ENCODE measurements at regions not wholly inside any gene's neighbourhood (a gene's known extent, or its start where the extent isn't known, plus 50 kb on each side); places are given as distances from the start of the nearest gene placed in this dataset.
"Not testable (repeated sequence)": the region's sequence is repeated elsewhere in the genome, so short reads cannot be mapped to it uniquely, and the experiment has no call there.

- DNase-seq = not testable (repeated sequence)
These were observed 106.6 kb upstream of the TERB2 start for GRCh38 chr15:44849701-44850403.

DNA sequence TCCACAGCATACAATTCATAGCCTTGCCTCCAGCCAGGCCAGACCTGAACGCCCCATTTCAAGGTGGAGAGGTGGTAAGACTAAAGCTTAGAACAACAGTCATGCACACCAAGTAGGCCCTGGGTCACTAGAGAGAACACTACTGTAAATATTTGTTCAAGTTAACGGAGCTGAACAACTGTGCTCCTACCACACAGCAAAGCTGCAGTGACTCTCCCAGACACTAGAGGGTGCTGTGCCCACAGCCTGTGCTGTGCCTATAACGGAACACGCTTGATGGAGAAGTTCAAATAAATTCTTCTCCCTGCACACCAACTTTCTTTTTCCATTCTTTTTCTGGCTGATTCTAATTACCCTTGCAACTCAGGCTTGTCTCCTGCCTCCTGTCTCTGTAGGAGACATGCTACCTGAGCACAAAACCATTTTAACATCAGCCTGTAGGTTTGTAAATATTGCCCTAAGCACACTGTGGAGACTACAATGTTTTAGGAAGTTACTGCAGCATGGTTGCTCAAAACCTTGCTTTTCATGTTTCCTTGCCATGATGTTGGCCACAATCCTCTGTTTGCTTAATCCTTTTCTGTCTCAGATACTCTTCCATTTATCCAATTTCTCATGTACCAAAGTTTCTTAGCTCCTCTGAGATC lies 103.1 kb upstream of the TERB2 start:
- peak in 1 of 2 experiments; percentile 53 for DNase-seq

- not testable (repeated sequence) for DNase-seq
These were observed 101.8 kb upstream of the TERB2 start for GRCh38 chr15:44854696-44855095.

DNA sequence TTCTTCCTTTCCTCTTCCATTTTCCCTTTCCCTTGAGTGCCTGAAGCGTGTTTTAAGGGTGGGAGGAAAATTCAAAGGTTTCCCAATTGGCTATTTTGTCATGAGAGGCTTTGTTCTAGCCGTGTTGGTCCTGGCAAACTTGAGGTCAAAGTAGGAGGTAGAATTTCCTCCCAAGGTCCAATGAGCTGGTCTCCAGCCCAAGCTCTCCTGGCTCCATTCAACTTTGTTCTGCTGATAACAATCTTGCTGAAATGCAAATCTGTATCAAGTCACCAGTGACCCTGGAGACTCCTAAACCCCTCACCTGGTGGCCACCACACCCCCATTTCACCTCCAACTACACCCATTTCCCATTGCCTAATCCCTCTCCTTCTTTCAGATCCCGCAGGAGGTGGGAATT lies 100.2 kb upstream of the TERB2 start:
- DNase-seq = not testable (repeated sequence)

DNA sequence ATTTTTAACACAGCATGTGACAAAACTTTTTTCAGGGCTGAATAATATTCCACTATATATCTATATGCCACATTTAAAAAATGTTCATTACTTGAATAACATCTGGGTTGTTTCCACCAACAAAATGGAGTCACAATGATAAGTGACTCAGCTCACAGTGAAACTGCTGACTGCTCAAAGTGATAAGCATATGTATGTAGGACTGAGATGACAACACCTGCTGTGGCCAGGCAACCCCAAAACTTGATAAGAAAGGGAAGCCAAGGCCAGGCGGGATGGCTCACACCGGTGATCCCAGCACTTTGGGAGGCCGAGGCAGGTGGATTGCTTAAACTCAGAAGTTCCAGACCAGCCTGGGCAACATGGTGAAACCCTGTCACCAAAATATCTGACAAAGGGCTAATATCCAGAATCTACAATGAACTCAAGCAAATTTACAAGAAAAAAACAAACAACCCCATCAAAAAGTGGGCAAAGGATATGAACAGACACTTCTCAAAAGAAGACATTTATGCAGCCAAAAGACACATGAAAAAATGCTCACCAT lies 99.2 kb upstream of the TERB2 start:
- not testable (repeated sequence) for DNase-seq

DNA sequence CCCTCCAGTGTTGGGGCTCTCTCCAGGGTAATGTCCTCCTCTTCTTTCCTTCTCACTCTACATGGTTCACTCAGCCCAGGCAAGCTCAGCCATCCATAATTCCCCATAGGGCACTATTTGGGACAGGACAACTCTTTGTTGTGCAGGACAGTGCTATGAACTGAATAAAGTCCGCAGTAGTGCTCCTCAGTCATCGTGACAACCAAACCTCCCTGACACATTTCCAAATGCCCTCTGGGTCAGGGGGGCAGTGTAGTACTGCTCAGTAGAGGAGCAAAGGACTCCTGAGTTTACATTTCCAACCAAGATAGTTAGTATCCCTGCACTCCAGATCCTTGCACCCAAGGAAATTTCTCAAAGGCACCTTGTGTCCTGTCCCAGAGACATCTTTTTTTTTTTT lies 97.4 kb upstream of the TERB2 start:
- not testable (repeated sequence) for DNase-seq

DNA sequence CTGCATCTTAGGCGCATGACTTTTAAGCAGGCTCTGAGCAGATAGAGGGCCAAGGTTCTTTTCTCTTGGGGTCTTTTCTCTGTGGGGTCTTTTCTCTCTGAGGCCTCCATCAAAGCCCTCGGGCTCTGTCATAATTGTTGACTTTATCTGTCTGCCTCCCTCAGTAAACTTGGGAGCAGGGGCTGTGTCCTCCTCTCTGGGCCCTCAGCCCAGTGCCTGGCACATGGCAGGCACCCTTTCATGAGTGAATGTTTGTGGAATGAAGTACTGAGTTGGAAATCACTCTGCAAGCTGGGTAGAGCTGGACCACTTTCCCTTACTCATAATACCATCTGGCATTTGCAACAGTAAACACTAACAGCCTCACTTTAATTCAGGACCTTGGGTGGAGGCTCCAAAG lies 96.3 kb upstream of the TERB2 start:
- DNase-seq = not testable (repeated sequence)

DNA sequence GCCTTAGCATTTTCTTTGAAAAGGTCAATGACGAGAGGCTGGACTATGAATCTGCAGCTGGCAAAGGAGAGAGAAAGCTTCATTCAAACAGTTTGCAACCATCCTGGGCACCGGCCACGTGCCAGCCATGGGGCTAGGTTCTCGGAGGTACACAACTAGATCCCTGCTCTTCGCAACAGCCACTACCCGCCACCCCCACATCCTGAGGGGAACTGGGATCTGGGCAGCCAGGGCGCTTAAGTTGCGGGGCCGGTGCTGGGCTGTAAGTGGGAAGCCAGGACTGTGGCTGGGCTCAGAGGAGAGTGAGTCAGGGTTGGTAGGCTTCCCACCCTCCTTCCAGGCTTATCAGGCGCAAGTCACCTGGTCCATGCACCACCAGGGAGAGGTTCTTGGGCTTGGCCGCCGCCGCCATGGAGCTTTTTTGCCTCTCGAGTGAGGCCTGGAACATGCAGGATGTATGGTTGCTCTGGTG lies 95.0 kb upstream of the TERB2 start:
- DNase-seq = no peak

- DNase-seq = no peak
These were observed 94.6 kb upstream of the TERB2 start for GRCh38 chr15:44861917-44862316.

GRCh38 chr15:44862866-44863265 lies 93.6 kb upstream of the TERB2 start:
- DNase-seq = not testable (repeated sequence)

DNA sequence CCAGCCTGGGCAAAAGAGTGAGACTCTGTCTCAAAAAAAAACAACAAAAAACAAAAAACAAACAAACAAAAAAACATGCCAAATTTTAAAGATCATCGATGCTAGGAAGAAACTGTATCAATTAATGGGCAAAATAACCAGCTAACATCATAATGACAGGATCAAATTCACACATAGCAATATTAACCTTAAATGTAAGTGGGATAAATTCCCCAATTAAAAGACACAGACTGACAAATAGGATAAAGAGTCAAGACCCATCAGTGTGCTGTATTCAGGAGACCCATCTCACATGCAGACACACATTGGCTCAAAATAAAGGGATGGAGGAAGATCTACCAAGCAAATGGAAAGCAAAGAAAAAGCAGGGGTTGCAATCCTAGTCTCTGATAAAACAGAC lies 88.4 kb upstream of the TERB2 start:
- not testable (repeated sequence) for DNase-seq

DNA sequence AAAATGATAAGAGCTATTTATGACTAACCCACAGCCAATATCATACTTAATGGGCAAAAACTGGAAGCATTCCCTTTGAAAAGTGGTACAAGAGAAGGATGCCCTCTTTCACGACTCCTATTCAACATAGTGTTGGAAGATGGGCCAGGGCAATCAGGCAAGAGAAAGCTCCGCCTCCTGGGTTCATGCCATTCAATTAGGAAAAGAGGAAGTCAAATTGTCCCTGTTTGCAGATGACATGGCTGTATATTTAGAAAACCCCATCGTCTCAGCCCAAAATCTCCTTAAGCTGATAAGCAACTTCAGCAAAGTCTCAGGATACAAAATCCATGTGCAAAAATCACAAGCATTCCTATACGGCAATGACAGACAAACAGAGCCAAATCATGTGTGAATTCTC lies 86.4 kb upstream of the TERB2 start:
- not testable (repeated sequence) for DNase-seq

- no peak for DNase-seq
These were observed 83.4 kb upstream of the TERB2 start for GRCh38 chr15:44873103-44873502.

- no peak for DNase-seq
These were observed 77.4 kb upstream of the TERB2 start for GRCh38 chr15:44879066-44879465.

GRCh38 chr15:44882499-44882968 lies 74.0 kb upstream of the TERB2 start:
- no peak for DNase-seq

DNA sequence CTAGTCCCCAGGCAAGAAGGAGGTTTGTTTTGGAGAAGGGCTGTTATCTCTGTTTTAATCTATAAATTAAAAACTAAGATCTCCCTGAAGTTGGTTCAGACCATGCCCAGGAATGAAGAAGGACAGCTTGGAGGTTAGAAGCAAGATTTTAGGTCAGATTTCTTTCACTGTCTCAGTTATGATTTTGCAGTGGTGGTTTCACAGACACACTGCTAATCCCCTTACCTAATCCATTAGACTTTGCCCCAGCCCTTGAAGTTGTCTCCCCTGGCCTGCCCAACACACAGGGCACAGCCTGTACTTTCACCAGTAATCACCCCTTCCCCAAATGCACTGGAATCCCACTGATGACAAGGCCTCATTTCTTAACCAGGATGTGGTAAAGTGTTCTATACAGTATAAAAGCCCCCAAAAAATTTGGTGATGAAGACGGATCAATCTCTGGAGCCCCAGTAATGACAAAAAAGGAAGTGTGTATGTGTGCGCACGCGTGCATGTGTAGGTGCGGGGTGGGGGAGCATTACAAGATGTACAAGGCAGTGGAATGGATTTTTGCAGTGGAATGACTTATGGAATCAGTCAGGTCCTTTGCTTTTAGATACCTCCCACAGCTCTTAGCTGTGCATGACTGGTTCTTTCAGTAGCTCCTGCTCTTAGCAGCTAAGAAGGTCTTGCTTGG lies 73.1 kb upstream of the TERB2 start:
- no peak for DNase-seq

- DNase-seq = not testable (repeated sequence)
These were observed 57.4 kb upstream of the TERB2 start for GRCh38 chr15:44898890-44899651.

- DNase-seq = not testable (repeated sequence)
These were observed 56.7 kb upstream of the TERB2 start for GRCh38 chr15:44899775-44900174.

DNA sequence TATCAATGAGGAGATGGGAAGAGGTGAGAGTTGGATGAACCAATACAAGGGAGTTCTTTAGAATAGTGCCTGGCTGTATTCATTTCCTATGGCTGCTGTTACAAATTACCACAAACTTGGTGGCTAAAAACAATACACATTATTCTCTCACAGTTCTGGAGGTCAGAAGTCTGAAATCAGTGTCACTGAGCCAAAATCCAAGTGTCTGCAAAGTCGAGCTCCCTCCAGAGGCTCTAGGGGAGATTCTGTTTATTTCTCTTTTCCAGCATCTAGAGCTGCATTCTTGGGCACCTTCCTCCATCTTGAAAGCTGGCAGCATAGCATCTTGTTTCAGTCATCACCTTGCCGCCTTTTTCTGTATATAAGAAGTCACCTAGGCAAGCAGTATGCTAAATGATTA lies 55.7 kb upstream of the TERB2 start:
- not testable (repeated sequence) for DNase-seq

GRCh38 chr15:44903281-44903680 lies 53.2 kb upstream of the TERB2 start:
- DNase-seq = not testable (repeated sequence)

DNA sequence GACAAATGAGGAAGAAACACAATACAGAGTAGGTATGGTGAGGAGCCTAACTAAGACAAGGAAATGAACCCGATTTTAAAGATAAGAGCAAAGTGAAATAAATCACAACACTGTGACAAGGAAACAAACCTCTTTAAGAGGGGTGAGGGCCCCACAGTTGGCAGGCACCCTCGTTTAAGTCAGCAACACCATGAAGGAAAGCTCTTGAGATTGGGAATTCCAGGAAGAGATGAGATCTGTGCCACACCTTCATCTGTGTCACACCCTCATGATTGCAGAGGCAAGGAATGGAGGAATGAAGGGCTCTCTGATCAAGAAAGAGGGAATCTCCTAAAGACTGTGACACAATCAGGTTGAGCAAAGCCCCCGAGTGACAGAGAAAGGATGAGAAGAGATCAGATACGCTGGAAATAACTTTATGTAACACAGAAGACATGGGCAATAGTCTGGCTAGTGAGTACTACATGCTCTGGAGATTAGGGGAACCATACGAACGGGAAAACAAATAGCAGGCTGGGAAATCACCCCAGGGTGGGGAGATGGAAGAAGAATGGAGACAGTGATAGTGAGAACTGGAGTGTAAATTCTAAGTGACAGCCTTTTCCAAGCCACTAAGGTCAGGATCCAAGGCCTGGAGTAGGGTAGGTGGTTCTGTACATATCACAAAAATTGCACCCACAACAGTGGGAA lies 51.7 kb upstream of the TERB2 start:
- DNase-seq = not testable (repeated sequence)
